ENCODE measurements at regions not wholly inside any gene's neighbourhood (a gene's known extent, or its start where the extent isn't known, plus 50 kb on each side); places are given as distances from the start of the nearest gene placed in this dataset.

DNA sequence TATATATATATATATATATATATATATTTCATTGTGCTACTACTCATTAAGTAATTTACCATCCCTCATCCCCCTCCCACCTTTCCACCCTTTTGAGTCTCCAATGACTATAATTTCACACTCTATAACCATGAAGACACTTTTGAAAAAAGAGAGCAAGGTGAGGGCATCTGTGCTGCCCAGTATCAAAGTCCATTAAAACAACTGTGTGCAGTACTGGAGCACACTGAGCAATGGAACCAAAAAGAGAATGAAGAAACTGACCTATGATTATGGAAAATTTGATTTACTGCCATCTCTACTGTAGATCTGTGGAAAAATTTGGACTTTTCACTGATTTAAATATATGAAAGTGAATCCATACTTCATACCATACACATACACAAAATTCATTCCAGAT lies 217.9 kb downstream of the COL4A1 start:
- no peak for TF ChIP-seq CTCF (conservative IDR thresholded peaks at IDR 0.05; ENCODE audit: low read depth in 2 of 2)
- no peak for TF ChIP-seq EZH2 (IDR thresholded peaks at IDR 0.05; ENCODE audit: low read depth, unreplicated experiment)
- no peak for TF ChIP-seq POLR2AphosphoS5 (IDR thresholded peaks at IDR 0.05; ENCODE audit: low read depth)
- TF ChIP-seq, protein P1, sequence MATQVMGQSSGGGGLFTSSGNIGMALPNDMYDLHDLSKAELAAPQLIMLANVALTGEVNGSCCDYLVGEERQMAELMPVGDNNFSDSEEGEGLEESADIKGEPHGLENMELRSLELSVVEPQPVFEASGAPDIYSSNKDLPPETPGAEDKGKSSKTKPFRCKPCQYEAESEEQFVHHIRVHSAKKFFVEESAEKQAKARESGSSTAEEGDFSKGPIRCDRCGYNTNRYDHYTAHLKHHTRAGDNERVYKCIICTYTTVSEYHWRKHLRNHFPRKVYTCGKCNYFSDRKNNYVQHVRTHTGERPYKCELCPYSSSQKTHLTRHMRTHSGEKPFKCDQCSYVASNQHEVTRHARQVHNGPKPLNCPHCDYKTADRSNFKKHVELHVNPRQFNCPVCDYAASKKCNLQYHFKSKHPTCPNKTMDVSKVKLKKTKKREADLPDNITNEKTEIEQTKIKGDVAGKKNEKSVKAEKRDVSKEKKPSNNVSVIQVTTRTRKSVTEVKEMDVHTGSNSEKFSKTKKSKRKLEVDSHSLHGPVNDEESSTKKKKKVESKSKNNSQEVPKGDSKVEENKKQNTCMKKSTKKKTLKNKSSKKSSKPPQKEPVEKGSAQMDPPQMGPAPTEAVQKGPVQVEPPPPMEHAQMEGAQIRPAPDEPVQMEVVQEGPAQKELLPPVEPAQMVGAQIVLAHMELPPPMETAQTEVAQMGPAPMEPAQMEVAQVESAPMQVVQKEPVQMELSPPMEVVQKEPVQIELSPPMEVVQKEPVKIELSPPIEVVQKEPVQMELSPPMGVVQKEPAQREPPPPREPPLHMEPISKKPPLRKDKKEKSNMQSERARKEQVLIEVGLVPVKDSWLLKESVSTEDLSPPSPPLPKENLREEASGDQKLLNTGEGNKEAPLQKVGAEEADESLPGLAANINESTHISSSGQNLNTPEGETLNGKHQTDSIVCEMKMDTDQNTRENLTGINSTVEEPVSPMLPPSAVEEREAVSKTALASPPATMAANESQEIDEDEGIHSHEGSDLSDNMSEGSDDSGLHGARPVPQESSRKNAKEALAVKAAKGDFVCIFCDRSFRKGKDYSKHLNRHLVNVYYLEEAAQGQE (IDR thresholded peaks at IDR 0.05; ENCODE audit: unreplicated experiment): no peak
- no peak for TF ChIP-seq EZH2phosphoT487 (IDR thresholded peaks at IDR 0.05; ENCODE audit: unreplicated experiment)
- no peak for TF ChIP-seq STAT1 (IDR thresholded peaks at IDR 0.05; ENCODE audit: unreplicated experiment)
- no peak for TF ChIP-seq ZNF462 (CRISPR knock-in tag; IDR thresholded peaks at IDR 0.05)
- no peak for TF ChIP-seq NANOG (IDR thresholded peaks at IDR 0.05; ENCODE audit: borderline replicate concordance)
- TF ChIP-seq JUNB (IDR thresholded peaks at IDR 0.05; ENCODE audit: unreplicated experiment): no peak
- no peak for TF ChIP-seq CREB1 (CRISPR knock-in tag; IDR thresholded peaks at IDR 0.05; ENCODE audit: low read depth)
- TF ChIP-seq ETS1 (IDR thresholded peaks at IDR 0.05): no peak
